ENCODE measurements at regions not wholly inside any gene's neighbourhood (a gene's known extent, or its start where the extent isn't known, plus 50 kb on each side); places are given as distances from the start of the nearest gene placed in this dataset.

GRCh38 chr2:104518256-104518655 lies 335.7 kb upstream of the POU3F3 start:
- ChIA-PET CTCF (no interaction called here), POLR2A (no interaction called here)
- Histone ChIP-seq H3K9me3 (ENCODE audit: control insufficient read depth, insufficient read depth, low read length) (peaks cover 4% of the 10 kb centered on the region; the same call in 1 of the 2 replicates), H3K4me3 (ENCODE audit: low read depth, low read length) (no peak overlapping the region), H3K27ac (ENCODE audit: low read depth, low read length) (no peak overlapping the region), H3K27me3 (ENCODE audit: control insufficient read depth, insufficient read depth, low read length) (no peaks in the 10 kb centered on the region)
- DNase-seq (ENCODE audit: low read depth, low spot score) = no peak
- no peak for TF ChIP-seq CTCF (IDR thresholded peaks at IDR 0.05; ENCODE audit: low read depth, low read length)

DNA sequence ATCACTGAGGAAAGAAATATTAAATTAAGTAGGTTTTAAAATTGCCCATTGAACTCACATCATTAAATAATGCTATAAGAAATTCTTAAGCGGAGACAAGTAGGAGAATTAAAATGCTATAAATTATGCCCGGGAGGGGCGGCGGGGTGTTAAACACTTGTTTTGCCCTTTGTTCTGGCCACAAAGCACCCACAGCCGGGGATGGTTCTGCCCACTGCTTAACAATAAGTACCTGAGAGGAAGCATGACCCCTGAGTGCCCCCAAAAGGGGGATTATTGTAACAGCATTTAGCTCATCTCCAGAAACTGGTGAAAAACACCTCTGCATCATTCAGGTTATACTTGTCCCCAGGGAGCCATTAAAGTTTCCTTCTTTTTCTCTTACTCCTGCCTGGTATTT lies 332.7 kb upstream of the POU3F3 start:
- Histone ChIP-seq H3K4me3 (ENCODE audit: low read depth, low read length) (no peak overlapping the region), H3K27me3 (ENCODE audit: control insufficient read depth, insufficient read depth, low read length) (no peaks in the 10 kb centered on the region), H3K27ac (ENCODE audit: low read depth, low read length) (no peak overlapping the region), H3K9me3 (ENCODE audit: control insufficient read depth, insufficient read depth, low read length) (peaks cover under 1% of the 10 kb centered on the region; the same call in 1 of the 2 replicates)
- no peak for TF ChIP-seq CTCF (IDR thresholded peaks at IDR 0.05; ENCODE audit: low read depth, low read length)
- CTCF ChIA-PET = no interaction called here
- no peak for DNase-seq (ENCODE audit: low read depth, low spot score)
- POLR2A ChIA-PET = no interaction called here

GRCh38 chr2:104523921-104524320 lies 330.0 kb upstream of the POU3F3 start:
- no peak for TF ChIP-seq CTCF (IDR thresholded peaks at IDR 0.05; ENCODE audit: low read depth, low read length)

GRCh38 chr2:104528101-104528500 lies 325.8 kb upstream of the POU3F3 start:
- Histone ChIP-seq H3K27me3 (ENCODE audit: control insufficient read depth, insufficient read depth, low read length) (no peaks in the 10 kb centered on the region), H3K27ac (ENCODE audit: low read depth, low read length) (no peak overlapping the region), H3K9me3 (ENCODE audit: control insufficient read depth, insufficient read depth, low read length) (peaks cover 9% of the 10 kb centered on the region), H3K4me3 (ENCODE audit: low read depth, low read length) (no peak overlapping the region)
- POLR2A ChIA-PET = no interaction called here
- CTCF ChIA-PET = no interaction called here
- DNase-seq (ENCODE audit: low read depth, low spot score) = no peak
- TF ChIP-seq CTCF (IDR thresholded peaks at IDR 0.05; ENCODE audit: low read depth, low read length) = no peak

More at GRCh38 chr2:104523921-104524320, 330.0 kb upstream of the POU3F3 start:
- no peak overlapping the region for H3K4me3 ChIP-seq (ENCODE audit: low read depth, low read length)
- H3K27ac ChIP-seq (ENCODE audit: low read depth, low read length) = no peak overlapping the region
- DNase-seq (ENCODE audit: low read depth, low spot score) = no peak
- ChIA-PET POLR2A (no interaction called here), CTCF (no interaction called here)
- H3K9me3 ChIP-seq (ENCODE audit: control insufficient read depth, insufficient read depth, low read length) = peaks cover 8% of the 10 kb centered on the region
- no peaks in the 10 kb centered on the region for H3K27me3 ChIP-seq (ENCODE audit: control insufficient read depth, insufficient read depth, low read length)

DNA sequence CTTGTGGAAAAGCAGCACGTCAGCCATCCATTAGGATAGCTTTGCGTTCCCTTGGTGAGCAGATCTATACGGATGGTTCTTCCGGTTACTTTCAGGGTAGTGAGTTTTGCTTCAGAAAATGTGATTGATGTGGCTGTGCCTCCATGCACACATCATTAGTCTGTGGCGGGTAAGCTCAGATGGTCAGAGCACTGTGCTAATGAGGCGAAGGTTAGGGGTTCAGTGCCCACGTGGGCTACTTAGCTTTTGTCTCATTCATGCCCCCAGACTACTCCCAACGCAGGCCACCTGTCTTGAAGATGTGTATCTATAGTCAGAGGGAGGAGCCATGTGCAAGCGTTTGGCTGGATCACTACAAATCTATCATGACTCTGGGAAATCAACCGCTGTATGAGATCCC lies 322.8 kb upstream of the POU3F3 start:
- no peak for TF ChIP-seq CTCF (IDR thresholded peaks at IDR 0.05; ENCODE audit: low read depth, low read length)
- ChIA-PET POLR2A (no interaction called here), CTCF (no interaction called here)
- no peak for DNase-seq (ENCODE audit: low read depth, low spot score)
- Histone ChIP-seq H3K4me3 (ENCODE audit: low read depth, low read length) (no peak overlapping the region), H3K27ac (ENCODE audit: low read depth, low read length) (no peak overlapping the region), H3K27me3 (ENCODE audit: control insufficient read depth, insufficient read depth, low read length) (no peaks in the 10 kb centered on the region), H3K9me3 (ENCODE audit: control insufficient read depth, insufficient read depth, low read length) (peaks cover 15% of the 10 kb centered on the region)

Data from AG04450 (cell line).